ENCODE measurements at regions not wholly inside any gene's neighbourhood (a gene's known extent, or its start where the extent isn't known, plus 50 kb on each side); places are given as distances from the start of the nearest gene placed in this dataset.

- no peak for TF ChIP-seq POLR2A (IDR thresholded peaks at IDR 0.05)
- no peak for TF ChIP-seq CTCF (IDR thresholded peaks at IDR 0.05)
- intact Hi-C loops (cut with DNase I; ENCODE audit: low total_unique reads) = no loop called here
- no peak for DNase-seq (ENCODE audit: low spot score in 2 of 2)
- H3K4me3 ChIP-seq (ENCODE audit: low read depth, poor library complexity, severe bottlenecking) = no peak overlapping the region
- 93 to 94% methylated on average over 6 of the region's 6 CpGs for WGBS, 2 donors
Observed at GRCh38 chr11:112689851-112690250, 271.4 kb upstream of the NCAM1 start.

- no peak for DNase-seq (ENCODE audit: low spot score in 2 of 2)
- TF ChIP-seq POLR2A (IDR thresholded peaks at IDR 0.05) = no peak
- TF ChIP-seq CTCF (IDR thresholded peaks at IDR 0.05) = no peak
- intact Hi-C loops (cut with DNase I; ENCODE audit: low total_unique reads) = no loop called here
- H3K4me3 ChIP-seq (ENCODE audit: low read depth, poor library complexity, severe bottlenecking) = no peak overlapping the region
- WGBS, 2 donors = 63 to 68% methylated on average over 2 of the region's 2 CpGs
Observed at GRCh38 chr11:112693781-112694180, 267.4 kb upstream of the NCAM1 start.

- WGBS, 2 donors = 38 to 71% methylated on average over 1 of the region's 1 CpG
- no peak for TF ChIP-seq CTCF (IDR thresholded peaks at IDR 0.05)
- no peak for TF ChIP-seq POLR2A (IDR thresholded peaks at IDR 0.05)
- intact Hi-C loops (cut with DNase I; ENCODE audit: low total_unique reads) = no loop called here
- DNase-seq (ENCODE audit: low spot score in 2 of 2) = no peak
- H3K4me3 ChIP-seq (ENCODE audit: low read depth, poor library complexity, severe bottlenecking) = no peak overlapping the region
Observed at GRCh38 chr11:112694245-112694644, 267.0 kb upstream of the NCAM1 start.

GRCh38 chr11:112694813-112695212 is 266.4 kb upstream of the NCAM1 start:
- no peak overlapping the region for H3K4me3 ChIP-seq (ENCODE audit: low read depth, poor library complexity, severe bottlenecking)
- TF ChIP-seq CTCF (IDR thresholded peaks at IDR 0.05) = no peak
- TF ChIP-seq POLR2A (IDR thresholded peaks at IDR 0.05) = no peak
- 45 to 59% methylated on average over 3 of the region's 3 CpGs for WGBS, 2 donors
- intact Hi-C loops (cut with DNase I; ENCODE audit: low total_unique reads) = no loop called here
- DNase-seq (ENCODE audit: low spot score in 2 of 2) = no peak

- WGBS, 2 donors = 23 to 24% methylated on average over 10 of the region's 10 CpGs
- no peak for DNase-seq (ENCODE audit: low spot score in 2 of 2)
- intact Hi-C loops (cut with DNase I; ENCODE audit: low total_unique reads) = no loop called here
- H3K4me3 ChIP-seq (ENCODE audit: low read depth, poor library complexity, severe bottlenecking) = no peak overlapping the region
- TF ChIP-seq CTCF (IDR thresholded peaks at IDR 0.05) (no peak), POLR2A (IDR thresholded peaks at IDR 0.05) (no peak)
Observed at GRCh38 chr11:112697391-112698178, 263.6 kb upstream of the NCAM1 start.

GRCh38 chr11:112705148-112705547 is 256.1 kb upstream of the NCAM1 start:
- intact Hi-C loops (cut with DNase I; ENCODE audit: low total_unique reads) = no loop called here
- TF ChIP-seq POLR2A (IDR thresholded peaks at IDR 0.05) (no peak), CTCF (IDR thresholded peaks at IDR 0.05) (no peak)
- no peak overlapping the region for H3K4me3 ChIP-seq (ENCODE audit: low read depth, poor library complexity, severe bottlenecking)
- DNase-seq (ENCODE audit: low spot score in 2 of 2) = no peak
- 79 to 82% methylated on average over 2 of the region's 2 CpGs for WGBS, 2 donors
